ENCODE measurements at regions not wholly inside any gene's neighbourhood (a gene's known extent, or its start where the extent isn't known, plus 50 kb on each side); places are given as distances from the start of the nearest gene placed in this dataset.

DNA sequence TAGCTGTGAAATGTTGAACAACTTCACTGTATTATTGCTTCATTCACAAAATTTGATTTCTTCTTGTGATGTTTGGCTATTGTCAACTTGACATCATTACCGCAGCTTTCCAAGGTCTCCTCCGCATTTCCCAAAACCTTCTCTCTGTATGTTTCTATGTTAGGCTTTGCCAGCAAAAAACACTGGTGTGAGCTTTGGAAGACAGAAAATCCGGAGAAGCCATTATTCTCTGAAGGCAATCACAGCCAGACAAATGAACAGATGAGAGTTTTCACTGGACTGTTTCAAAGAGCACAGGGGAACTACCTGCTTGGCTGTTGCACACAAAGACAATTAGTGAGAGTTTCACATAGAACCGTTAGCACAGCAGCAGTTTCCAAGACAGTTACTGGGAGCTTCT is 609.6 kb downstream of the BRINP3 start:
- H3K27ac Mint-ChIP-seq (ENCODE audit: unreplicated experiment) = no peak overlapping the region
- H3K27me3 Mint-ChIP-seq (ENCODE audit: low read depth) = no peaks in the 10 kb centered on the region
- H3K9me3 Mint-ChIP-seq (ENCODE audit: low read depth) = no peaks in the 10 kb centered on the region
- TF ChIP-seq, protein P1, sequence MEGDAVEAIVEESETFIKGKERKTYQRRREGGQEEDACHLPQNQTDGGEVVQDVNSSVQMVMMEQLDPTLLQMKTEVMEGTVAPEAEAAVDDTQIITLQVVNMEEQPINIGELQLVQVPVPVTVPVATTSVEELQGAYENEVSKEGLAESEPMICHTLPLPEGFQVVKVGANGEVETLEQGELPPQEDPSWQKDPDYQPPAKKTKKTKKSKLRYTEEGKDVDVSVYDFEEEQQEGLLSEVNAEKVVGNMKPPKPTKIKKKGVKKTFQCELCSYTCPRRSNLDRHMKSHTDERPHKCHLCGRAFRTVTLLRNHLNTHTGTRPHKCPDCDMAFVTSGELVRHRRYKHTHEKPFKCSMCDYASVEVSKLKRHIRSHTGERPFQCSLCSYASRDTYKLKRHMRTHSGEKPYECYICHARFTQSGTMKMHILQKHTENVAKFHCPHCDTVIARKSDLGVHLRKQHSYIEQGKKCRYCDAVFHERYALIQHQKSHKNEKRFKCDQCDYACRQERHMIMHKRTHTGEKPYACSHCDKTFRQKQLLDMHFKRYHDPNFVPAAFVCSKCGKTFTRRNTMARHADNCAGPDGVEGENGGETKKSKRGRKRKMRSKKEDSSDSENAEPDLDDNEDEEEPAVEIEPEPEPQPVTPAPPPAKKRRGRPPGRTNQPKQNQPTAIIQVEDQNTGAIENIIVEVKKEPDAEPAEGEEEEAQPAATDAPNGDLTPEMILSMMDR (IDR thresholded peaks at IDR 0.05) = no peak
- no peak overlapping the region for H3K4me3 Mint-ChIP-seq (ENCODE audit: unreplicated experiment)
- no peaks in the 10 kb centered on the region for H3K36me3 Mint-ChIP-seq (ENCODE audit: low read depth)
- no peaks in the 10 kb centered on the region for H3K4me1 Mint-ChIP-seq (ENCODE audit: low read depth)
- no peak for DNase-seq (ENCODE audit: low spot score)

DNA sequence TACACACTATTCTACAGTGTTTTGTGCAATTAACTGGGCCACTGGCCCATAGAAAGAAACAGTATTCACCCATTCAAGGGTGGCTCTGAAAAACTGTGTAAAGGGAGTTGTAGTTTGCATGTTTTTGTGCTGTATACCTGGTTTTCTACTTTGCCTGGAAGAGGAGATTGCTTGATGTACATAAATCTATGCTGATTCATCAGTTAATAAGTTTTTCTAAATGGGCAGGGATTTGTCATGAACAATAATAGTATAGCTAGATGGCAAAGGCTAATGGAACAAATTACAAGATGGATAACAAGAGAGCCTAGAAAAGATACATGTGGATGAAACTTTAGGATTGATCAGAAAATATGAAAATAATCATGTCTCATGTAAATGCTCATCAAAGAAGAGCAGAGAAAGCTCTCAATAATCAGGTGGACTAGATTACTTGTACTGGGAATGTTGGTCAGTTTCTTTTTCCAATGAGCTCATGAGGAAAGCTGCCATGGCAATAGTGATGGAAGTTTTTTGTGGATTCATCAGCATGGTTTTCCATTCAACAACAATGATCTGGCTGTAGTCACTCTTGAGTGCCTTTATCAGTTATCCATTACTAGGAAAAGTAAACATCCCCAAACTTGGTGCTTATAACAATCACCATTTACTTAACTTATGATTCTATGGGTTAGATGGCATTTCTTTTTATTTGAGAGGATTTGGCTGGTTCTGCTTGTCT is 602.8 kb downstream of the BRINP3 start:
- no peaks in the 10 kb centered on the region for H3K27me3 Mint-ChIP-seq (ENCODE audit: low read depth)
- TF ChIP-seq, protein P1 (IDR thresholded peaks at IDR 0.05) = no peak
- no peak overlapping the region for H3K27ac Mint-ChIP-seq (ENCODE audit: unreplicated experiment)
- no peaks in the 10 kb centered on the region for H3K36me3 Mint-ChIP-seq (ENCODE audit: low read depth)
- H3K4me1 Mint-ChIP-seq (ENCODE audit: low read depth) = no peaks in the 10 kb centered on the region
- no peak overlapping the region for H3K4me3 Mint-ChIP-seq (ENCODE audit: unreplicated experiment)
- H3K9me3 Mint-ChIP-seq (ENCODE audit: low read depth) = peaks cover 3% of the 10 kb centered on the region
- DNase-seq (ENCODE audit: low spot score) = no peak

DNA sequence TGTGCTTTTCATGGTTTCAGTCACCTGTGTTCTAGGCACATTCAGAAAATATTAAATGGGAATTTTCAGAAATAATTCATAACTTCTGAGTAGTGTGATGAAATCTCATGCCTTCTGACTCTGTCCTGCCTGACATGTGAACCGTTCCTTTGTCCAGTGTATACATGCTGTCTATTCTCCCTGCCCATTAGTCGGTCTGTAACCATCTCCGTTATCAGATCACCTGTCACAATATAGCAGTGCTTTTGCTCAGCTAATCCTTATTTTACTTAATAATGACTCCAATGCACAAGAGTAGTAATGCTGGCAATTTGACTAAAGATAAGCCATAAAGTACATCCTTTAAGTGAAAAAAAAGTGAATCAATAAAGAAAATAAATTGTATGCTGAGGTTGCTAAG is 597.5 kb downstream of the BRINP3 start:
- no peak overlapping the region for H3K27ac Mint-ChIP-seq (ENCODE audit: unreplicated experiment)
- DNase-seq (ENCODE audit: low spot score) = no peak
- TF ChIP-seq, protein P1 (IDR thresholded peaks at IDR 0.05) = no peak
- peaks cover 3% of the 10 kb centered on the region for H3K9me3 Mint-ChIP-seq (ENCODE audit: low read depth)
- H3K27me3 Mint-ChIP-seq (ENCODE audit: low read depth) = no peaks in the 10 kb centered on the region
- H3K36me3 Mint-ChIP-seq (ENCODE audit: low read depth) = no peaks in the 10 kb centered on the region
- H3K4me3 Mint-ChIP-seq (ENCODE audit: unreplicated experiment) = no peak overlapping the region
- H3K4me1 Mint-ChIP-seq (ENCODE audit: low read depth) = no peaks in the 10 kb centered on the region

DNA sequence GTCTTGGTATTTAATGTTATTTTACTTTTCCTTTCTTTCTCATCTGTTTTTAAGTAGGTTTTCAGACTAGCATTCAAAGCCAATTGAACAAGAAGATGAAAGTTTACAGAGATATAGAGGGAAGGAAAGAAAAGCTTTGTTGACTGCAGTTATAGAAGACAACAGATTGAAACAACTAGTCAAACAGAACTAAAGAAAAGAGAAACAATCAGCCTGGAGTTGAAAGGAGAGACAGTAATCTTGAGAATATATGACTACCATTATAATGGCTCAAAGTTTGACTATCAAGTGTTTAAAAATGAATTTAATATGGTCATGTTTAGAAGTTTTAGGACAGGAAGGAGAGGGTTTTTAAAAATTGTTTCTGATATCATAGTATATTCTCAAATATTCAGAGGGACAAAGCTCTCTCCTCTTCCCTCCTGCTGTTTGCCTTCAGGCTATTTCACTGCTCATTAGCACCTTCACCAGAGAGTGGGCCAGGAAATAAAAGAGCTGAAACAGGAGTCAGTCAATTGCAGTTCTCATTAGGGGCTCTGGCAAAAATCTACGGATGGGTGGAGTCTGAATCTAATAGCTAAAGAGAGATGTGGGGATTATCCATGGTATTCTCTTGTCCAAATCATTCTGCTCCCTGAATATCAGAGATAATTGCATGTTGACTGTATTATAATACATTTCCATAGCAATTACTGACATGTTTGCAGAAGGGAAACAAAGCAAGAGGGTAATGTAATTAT is 577.8 kb downstream of the BRINP3 start:
- H3K4me3 Mint-ChIP-seq (ENCODE audit: unreplicated experiment) = no peak overlapping the region
- no peak for DNase-seq (ENCODE audit: low spot score)
- no peaks in the 10 kb centered on the region for H3K27me3 Mint-ChIP-seq (ENCODE audit: low read depth)
- no peak overlapping the region for H3K27ac Mint-ChIP-seq (ENCODE audit: unreplicated experiment)
- H3K36me3 Mint-ChIP-seq (ENCODE audit: low read depth) = no peaks in the 10 kb centered on the region
- H3K9me3 Mint-ChIP-seq (ENCODE audit: low read depth) = no peaks in the 10 kb centered on the region
- H3K4me1 Mint-ChIP-seq (ENCODE audit: low read depth) = no peaks in the 10 kb centered on the region
- TF ChIP-seq, protein P1 (IDR thresholded peaks at IDR 0.05) = no peak

DNA sequence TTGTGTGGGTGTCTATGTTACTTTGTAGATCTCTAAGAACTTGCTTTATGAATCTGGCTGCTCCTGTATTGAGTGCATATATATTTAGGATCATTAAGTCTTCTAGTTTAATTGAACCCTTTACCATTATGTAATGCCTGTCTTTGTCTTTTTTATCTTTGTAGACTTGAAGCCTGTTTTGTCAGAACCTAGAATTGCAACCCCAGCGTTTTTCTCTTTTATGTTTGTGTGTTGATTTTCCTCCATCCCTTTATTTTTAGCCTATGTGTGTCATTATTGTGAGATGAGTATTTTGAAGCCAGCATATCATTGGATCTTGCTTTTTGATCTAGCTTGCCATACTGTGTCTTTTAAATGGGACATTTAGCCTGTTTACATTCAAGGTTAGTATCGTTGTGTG is 573.2 kb downstream of the BRINP3 start:
- TF ChIP-seq, protein P1 (IDR thresholded peaks at IDR 0.05) = no peak

More for the DNA sequence above, 573.2 kb downstream of the BRINP3 start:
- DNase-seq (ENCODE audit: low spot score) = no peak
- H3K27ac Mint-ChIP-seq (ENCODE audit: unreplicated experiment) = no peak overlapping the region
- no peaks in the 10 kb centered on the region for H3K4me1 Mint-ChIP-seq (ENCODE audit: low read depth)
- H3K4me3 Mint-ChIP-seq (ENCODE audit: unreplicated experiment) = no peak overlapping the region
- no peaks in the 10 kb centered on the region for H3K27me3 Mint-ChIP-seq (ENCODE audit: low read depth)
- no peaks in the 10 kb centered on the region for H3K36me3 Mint-ChIP-seq (ENCODE audit: low read depth)
- H3K9me3 Mint-ChIP-seq (ENCODE audit: low read depth) = peaks cover 4% of the 10 kb centered on the region

All from chondrocyte (in vitro differentiated cells).